ENCODE measurements at regions not wholly inside any gene's neighbourhood (a gene's known extent, or its start where the extent isn't known, plus 50 kb on each side); places are given as distances from the start of the nearest gene placed in this dataset.

DNA sequence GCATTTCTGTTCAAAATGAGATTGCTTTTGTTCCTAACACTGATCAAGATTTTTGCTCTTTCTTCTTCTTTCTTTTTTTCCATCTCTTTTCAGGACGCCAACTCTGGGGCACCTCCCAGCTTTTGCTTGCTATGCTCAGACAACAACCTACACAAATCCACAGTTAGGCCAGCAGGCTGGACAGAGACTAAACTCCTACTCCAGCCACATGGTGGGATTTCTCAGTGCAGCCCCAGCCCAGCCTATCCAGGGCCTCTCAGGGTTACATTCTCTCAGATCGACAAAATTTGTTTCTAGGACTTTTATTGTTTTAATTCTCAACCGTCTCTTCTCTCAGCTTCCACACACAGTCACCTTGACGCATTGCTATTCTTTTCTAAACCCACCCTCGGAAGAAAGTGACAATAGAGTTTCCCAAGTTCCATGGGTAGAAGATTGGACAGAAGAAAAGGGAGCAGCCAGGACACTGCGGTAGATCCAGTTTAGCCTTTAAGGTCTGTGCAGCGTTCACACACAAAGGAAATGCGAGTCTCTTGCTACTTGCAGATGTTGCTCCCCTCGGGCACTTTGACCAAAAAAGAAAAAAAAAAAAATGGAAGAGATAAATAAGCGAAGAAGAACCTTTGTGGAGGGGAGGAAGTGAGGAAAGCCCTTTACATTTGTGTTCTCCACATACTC lies 588.6 kb upstream of the GRAMD2B start:
- DNase-seq = no peak

DNA sequence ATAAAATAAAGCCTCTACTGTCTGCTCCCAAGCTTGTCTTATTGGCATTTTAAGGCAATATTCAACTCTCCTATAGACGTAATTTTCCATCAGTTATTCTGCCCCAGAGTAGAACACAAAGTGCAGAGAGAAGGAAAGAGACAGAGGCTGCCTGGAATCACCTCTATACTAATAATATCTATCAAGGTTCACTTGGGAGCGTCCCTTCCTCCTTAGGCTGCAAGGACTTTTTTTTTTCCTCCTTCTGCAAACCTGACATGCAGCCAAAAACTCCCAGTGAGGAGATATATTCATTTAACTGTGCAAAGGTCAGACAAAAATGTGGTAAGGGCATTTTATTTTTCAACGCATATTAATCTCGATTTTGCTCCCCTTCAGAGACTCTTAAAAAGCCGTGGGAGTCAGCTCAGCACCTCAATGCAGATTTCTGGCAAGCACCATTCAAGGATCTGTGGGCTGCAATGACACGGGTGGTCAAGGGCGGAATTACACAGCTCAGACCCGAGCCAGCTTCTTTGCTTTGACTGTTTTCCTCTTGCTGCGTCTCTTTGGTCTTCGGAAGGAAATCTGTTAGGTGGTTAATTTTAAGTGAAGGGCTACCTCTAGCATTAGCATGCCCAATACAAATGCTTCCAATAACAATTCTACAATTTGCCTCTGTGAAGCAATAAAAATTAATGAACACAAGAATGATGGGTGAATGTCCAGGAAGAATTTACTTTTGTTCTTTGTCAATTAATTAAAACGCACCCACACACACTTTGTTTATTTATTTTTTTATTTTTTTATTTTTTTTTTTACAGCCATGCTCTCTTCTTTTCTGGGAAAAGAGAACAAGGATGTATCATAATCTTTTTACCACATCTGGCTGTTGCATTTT lies 587.7 kb upstream of the GRAMD2B start:
- DNase-seq = no peak

DNA sequence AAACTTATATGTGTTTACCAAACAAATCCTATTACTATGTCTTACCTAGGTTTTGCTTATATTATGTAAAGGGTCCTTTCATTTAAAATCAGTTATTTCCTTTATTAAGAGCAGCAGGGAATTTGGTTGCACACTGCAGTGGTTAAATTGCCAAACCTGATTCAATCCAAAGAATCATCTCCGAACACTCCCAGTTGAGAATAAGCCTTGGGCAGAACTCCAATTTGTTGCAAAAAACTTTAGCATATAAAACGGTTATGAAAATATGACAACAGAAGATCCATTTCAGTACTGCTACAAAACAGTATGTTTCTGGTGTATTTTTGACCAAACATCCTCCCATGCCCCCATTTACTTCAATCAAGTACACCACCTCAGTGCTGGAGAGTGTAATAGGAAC lies 587.0 kb upstream of the GRAMD2B start:
- DNase-seq = no peak

DNA sequence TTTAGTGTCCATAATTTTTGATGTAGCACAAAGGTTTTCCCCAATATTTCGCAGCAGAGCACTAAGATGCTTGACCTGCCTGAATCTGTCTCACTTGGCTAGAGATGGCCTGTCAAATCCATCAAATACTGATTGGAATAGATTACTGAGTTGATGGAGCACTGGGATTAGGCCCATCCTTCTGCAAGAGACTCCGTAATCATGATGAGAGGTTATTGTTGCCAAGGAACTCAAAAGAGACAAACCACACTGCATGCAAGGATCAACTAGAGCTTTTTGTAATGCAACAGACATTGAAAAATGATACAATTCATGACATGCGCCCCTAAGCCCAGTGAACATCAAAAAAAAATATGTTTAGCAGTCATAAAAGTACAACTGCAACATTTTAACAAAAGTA lies 585.3 kb upstream of the GRAMD2B start:
- no peak for DNase-seq

DNA sequence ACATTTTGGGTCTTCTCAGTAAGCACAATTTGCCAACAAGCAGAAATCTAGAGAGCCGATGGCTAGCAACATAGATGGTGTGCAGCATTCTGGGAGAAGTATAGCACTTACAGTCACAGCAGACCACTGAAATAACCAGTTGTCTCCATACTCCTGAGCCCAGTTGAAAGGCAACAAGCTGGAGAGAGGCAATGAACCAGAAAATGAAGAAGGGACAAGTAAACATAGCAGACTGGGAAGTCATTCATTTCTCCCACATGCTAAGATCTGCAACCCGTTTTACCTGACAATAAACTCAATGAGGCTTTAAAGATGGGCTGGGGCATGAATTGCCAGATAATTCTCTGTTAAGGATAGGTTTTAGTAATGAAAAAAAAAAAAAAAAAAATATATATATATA lies 575.6 kb upstream of the GRAMD2B start:
- no peak for DNase-seq

DNA sequence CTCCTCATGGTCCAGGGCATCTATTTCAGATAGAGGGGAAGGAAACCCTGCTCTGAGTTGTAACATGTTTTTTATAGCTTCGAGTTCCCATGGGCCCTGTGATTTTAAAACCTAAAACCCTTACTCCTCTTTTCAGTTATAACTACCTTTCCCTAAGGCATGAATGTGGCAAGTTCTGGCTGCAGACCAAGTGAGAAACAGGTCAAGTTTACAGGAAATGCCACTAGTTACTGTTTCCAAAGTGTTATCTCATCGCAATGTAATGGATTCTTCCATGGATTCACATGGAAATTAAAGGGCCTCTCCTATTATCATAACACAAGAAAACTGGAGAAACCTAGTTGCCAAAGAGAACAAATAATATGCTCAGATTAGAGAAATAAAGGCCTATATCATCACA lies 574.5 kb upstream of the GRAMD2B start:
- no peak for DNase-seq

DNA sequence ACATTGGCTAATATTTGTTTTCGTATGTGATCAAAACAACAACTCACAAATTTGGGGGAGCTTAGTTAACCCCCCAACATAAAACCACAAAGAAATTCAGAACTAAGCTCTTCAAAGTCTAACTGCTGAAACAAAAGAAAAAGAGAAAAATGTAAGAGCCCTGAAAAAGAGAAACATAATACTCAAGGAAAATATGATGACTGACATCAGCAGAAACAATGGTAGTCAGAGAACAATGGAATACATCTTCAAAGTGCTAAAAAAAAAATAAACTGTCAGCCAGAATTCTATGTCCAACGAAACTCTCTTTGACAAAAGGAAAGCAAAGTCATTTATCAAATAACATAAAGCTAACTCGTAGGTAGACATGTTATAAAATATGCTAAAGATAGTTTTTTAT lies 566.3 kb upstream of the GRAMD2B start:
- no peak for DNase-seq

DNA sequence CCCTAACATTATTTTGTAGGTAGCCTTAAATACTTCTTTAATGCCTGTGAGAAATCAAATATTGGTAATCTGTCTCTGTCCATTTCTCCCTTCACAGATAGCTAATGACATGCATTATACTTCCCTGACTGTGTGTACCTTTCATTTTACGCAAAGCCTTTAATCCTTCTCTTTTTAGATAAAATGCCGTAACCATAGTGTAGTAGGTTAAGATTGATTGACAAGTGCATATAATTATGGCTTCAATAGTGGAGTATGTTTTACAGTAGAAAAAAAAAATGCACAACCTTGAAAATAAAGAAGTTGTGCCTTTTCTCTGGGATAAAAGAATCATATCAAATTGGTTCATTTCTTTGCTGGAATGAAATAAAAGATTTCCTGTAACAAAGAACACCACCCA lies 559.6 kb upstream of the GRAMD2B start:
- no peak for DNase-seq

DNA sequence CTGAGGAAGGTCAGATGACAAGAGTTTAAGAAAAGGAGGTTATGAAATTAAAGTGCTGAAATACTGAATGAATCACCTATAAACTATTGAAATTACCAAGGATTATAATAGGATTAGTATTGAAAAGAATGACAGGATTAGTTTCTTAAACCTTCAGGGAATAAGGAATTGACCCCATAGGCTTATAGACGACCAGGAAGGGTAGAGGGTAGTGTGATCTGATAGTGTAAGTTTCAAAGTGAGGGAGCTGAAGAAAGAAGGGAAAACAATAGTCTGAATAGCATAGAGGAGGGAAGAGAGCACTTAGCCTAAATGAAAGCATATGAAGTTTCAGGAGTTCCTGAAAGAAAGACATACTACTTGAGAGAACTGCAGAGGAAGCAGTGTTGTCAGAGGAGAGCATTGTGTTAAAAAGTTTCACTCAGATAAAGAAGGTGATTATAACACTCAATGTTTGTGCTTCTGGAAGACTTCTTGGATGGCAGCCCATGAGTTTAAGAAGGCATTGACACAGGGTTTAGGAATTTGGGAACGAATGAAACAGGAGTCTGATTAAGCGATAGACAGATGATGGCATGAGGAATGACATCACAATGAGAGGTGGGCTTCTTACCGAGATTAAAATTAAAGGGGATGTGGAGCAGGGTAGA lies 557.9 kb upstream of the GRAMD2B start:
- no peak for DNase-seq

DNA sequence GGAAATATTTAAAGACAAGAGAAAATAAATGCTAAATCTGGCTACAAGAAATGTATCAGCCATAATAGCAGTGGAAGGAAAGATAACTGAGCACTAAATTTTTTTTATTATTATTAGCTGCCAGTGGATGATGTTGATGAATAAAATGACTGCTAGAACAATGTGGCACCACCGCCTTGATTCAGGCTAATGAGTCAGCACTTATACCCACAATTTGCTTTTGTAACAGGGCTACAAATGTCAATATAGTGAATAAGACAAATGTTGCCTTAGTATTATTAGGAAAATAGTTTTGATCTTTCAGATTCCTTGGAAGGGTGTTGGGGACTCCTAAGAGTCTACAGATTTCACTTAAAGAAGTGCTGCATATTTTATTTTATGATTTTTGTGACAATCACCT lies 555.2 kb upstream of the GRAMD2B start:
- no peak for DNase-seq

DNA sequence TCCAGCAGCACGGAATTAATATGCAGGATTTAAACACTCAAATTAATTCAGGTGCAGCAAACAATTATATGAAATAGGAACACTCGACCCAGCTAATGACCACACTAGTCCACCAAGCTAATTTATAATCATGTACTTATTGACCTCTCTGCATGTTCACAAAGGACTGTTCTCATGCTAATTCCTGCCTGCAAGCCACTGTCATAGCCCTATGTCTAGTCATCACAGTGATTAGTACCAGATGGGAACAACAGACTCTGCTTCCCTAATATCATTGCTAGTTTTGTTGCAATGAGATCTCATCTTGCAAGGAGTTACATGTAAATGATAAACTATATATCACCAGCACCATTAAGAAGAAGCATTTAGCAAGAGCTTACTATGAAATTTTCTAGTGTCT lies 553.0 kb upstream of the GRAMD2B start:
- DNase-seq = no peak

DNA sequence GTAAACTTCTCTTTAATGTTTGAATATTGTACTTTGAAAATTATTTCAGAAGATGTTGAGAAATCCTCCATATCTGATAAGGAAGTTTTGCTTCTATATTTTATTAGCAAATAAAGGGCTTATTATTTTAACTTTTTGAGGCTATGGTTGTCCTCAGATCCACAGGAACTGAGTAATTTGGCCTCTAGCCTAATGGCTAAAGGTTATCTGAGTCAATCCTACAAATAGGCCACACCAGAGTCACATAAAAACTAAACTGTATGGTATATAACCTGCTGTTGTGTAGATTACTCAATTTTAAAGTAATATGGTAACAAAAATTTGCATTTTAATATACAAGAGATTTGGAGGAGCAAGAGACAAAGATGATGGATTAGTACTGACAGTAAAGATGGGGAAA lies 549.2 kb upstream of the GRAMD2B start:
- no peak for DNase-seq

DNA sequence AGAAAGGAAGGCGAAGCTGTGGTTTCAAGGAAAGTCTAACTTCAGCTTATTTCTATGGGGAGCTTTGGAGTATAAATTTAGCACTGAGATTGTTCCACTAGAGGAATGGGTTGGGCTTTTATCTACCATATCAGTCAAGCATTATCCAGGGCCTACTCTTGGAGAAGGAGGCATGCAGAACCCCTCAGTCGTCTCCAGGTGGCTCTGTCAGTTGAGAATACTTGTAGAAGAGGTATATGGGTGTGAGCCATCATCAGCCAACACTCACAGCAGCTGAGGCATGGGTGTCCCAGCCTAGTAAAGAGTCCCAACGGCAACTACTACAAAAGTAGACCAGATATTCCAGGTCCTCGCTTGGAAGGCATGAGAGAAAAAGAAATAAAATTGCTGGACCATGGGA lies 548.5 kb upstream of the GRAMD2B start:
- no peak for DNase-seq

DNA sequence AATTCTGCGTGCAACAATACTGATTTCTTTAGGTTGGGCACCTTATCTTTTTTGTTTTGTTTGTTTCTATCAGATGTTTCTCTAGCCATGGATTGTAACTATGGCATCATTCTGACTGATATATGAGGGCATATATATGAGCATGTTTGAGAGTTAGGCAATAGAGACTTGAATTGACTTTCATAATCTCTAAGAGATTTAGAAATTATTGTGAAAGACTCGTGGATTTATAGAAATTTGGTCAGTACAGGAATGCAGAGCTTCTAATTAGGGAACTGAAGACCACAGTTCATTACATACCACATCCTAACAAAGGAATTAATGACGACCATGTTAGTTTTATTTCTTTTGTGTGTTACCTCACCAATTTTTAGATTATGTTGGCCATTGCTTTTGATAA lies 546.0 kb upstream of the GRAMD2B start:
- DNase-seq = no peak

DNA sequence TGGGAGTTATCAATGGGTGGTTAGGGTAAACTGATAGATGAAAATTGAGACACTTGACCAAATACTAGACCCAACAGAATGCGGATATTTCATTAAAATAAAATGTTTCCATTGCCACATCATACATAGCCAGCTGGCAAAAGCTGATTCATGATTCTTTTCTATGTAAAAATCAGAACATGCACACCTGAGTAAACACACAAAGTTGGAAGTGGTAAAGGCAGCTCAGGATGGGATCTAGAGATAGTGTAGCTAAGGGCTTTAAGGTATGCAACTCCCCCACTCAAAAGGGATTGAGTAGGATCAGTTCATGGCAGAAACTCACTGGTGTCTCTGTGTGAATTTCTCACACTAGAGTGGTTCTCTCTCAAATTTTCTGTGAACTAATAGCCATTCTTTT lies 541.1 kb upstream of the GRAMD2B start:
- DNase-seq = no peak

DNA sequence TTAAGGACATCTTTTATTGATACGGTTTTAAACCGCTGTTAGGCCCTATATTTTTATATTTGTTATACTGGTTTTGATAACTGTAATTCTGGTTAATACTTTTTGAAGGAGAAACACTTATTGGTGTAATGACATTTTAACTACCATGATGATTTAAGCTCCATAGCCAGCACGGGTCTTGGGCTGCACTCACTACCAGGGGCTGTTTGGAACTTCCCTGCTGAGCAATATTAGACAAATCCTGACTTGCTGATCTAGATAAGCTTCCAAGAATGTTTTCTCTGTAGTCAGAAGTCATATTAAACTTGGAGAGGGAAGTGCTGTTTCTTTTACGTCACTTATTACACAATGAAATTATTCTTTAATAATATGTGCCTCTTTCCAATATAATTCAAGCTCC lies 540.0 kb upstream of the GRAMD2B start:
- no peak for DNase-seq

DNA sequence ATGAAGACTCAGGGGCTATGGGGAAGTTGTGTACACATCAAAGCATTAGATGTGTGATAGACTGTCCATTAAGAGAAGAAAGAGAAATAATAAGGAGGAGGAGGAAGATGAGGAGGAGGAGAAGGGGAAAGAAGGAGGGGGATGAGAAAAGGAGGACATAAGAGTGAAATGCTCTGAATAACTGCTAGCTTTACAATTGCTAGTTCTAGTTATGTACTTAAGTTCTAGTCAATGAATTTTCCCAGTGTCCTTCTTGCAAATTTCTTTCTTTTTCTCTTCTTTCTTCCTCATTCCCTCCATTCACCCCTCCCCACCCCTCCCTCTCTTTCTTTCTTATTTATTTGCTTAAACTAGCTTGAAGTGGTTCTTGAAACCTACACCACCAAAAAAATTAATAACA lies 534.9 kb upstream of the GRAMD2B start:
- DNase-seq = no peak

DNA sequence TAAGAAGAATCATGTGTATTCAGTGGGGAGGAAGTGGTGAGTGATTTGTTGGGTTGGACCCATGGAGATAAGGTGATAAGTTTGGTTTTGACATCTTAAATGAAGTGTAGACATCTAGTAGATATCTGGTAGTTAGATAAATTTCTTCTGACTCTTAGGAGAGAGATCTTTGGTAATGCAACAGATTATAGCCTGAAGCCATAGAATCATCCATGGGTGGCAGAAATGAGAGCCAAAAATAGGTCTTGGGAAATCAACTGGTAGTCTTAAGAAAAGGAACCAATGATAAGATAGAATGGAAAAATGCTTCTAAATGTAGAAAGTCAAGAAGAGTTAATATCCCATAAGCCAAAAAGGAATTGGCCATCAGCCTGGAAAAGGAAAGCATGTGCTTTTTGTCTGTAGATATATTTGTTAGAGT lies 532.7 kb upstream of the GRAMD2B start:
- DNase-seq = no peak

DNA sequence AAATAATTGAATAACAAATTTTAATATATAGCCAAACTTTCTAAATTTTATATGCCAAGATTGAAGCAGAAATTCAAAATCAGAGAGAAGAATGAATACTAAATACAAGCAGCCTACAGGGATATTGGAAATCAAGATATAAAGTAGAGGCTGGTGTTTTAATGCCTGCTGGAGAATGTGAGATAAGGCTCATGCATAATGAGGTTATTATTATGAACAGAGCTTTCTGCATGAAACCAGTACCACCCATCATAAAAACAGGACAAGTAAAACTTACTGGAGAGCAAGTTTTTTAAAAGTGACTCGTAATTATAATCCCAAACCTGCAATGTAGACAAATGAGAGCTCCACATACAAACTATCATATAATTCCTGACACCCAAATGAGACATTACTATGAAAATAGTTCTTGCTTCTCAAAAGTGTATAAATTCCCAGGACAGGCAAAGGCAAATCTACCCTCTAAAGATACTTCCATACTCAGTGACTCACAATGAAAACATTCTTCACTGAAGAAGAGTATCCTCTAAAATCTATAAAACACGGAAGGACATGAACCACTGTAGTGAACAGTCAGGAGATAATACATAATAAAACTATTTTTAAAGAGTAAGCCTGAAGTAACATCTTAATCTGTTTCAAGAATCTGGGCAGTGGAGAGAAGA lies 532.0 kb upstream of the GRAMD2B start:
- DNase-seq = no peak

DNA sequence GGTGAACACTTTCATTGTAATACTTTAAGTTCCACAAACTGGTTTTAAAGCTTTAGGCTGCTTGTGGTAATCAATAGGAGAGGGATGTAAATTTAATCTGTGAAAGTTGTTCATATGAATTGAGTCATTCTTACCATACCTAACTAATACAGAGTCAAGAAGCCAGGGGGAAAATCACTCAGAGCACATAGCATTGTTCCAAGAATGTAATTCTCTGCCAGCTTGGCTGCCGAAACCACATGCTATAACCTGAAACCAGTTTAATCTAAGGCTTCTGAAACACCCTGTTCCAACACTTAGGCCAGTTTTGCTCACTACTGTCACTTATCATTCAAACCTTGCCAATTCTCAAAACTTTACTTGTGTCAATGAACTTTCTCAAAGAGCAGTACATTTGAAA lies 528.8 kb upstream of the GRAMD2B start:
- no peak for DNase-seq

DNA sequence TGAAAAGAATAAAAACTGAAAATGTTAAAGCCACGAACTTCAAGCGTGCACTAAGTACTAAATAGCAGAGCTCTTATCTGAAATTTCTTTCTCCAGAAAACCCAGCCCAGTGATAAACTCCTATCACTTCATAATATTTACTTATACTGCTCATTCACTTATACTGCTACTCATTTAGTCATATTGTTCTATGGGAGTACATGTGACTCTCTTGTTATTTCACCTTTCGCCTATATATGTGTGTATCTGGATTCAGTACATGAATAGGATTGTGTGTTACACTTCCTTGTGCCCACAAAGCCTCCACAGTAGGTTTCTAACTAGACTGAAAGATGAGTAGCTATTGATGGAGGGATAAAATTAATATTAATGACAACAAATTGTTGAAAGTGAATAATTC lies 526.8 kb upstream of the GRAMD2B start:
- no peak for DNase-seq

DNA sequence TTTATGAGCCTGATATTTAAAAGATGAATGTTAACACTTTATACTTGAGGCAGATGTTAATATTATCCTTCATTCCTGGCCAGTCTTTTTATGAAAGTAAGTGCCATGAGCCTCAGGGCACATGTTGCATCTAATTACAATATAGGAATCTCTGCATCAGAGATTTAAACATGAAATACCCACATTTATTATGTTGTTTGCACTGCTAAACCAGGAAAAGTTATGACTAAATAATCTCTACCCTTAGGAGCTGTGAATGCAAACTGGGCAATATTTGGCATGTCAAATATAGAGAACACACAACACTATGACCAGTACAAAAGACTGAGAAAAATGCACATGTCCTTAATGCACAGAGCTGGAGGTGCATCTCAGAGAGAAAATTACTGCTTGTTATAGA lies 526.1 kb upstream of the GRAMD2B start:
- no peak for DNase-seq

DNA sequence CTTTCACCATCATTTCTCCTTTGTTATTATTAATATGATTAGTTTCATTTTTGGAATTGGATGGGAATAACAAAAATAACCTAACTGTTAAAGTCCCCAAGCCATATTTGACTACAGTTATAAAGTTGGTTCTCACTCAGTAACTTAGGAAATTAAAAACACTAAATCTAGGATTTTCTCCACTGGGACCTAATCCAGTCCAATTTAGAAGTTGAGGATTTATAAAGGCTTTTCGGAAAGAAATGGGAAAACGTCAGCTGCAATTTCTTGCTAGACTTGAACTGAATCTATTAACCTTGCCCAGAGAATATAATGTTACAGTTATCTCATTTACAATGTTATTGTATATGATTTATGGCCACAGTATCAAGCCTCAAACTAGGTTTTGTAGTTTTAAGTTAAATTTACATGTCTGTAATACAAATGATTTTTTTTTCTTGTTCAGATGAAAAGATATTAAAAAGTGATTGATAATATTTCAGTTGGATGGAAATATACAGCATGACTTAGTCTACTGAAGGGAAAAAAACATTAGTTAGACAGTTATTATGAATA lies 524.3 kb upstream of the GRAMD2B start:
- no peak for DNase-seq

Data from SIG-M5 (cell line).